Liver (tissue), 8 donors: ENCODE measurements at regions not wholly inside any gene's neighbourhood (a gene's known extent, or its start where the extent isn't known, plus 50 kb on each side); places are given as distances from the start of the nearest gene placed in this dataset.

Experiments used
- DNase-seq: peaks from one replicate; pipeline ENCODE4 v3.0.0-alpha.2; 2017; ENCODE audit warnings: low spot score
- H3K27ac ChIP-seq, 2 donors: one replicate each; pipeline ENCODE4 v1.7.0; 2013; ENCODE audit warnings: inconsistent platforms in 2 of 2, low read length in 2 of 2, control low read depth in 1 of 2, low read depth in 1 of 2, mild to moderate bottlenecking in 1 of 2
- H3K27me3 ChIP-seq, 4 donors: one replicate each; pipeline versions ENCODE4 v1.6.1 to v1.7.0; 2013; ENCODE audit warnings: low read length in 3 of 4, inconsistent platforms in 1 of 4, mild to moderate bottlenecking in 1 of 4, moderate library complexity in 1 of 4; ENCODE audit not compliant: control insufficient read depth in 4 of 4, insufficient read depth in 4 of 4
- H3K36me3 ChIP-seq, 4 donors: one replicate each; pipeline versions ENCODE4 v1.6.1 to v1.7.0; 2013; ENCODE audit warnings: low read length in 3 of 4, mild to moderate bottlenecking in 3 of 4, low read depth in 1 of 4, moderate library complexity in 1 of 4; ENCODE audit not compliant: control insufficient read depth in 4 of 4, insufficient read depth in 3 of 4
- H3K4me1 ChIP-seq, 4 donors: one replicate each; pipeline versions ENCODE4 v1.6.1 to v1.7.0; 2013; ENCODE audit warnings: low read length in 3 of 4, mild to moderate bottlenecking in 3 of 4, moderate library complexity in 1 of 4; ENCODE audit not compliant: control insufficient read depth in 4 of 4, insufficient read depth in 4 of 4
- H3K4me3 ChIP-seq, 3 donors: one replicate each; pipeline versions ENCODE4 v1.6.1 to v1.7.0; 2013; ENCODE audit warnings: low read length in 3 of 3, control low read depth in 1 of 3, low read depth in 1 of 3, mild to moderate bottlenecking in 1 of 3
- H3K9ac ChIP-seq, 2 donors: one replicate each; pipeline ENCODE4 v1.7.0; 2013; ENCODE audit warnings: low read length in 2 of 2, mild to moderate bottlenecking in 2 of 2, moderate library complexity in 2 of 2, control low read depth in 1 of 2, low read depth in 1 of 2
- H3K9me3 ChIP-seq, 4 donors: one replicate each; pipeline versions ENCODE4 v1.6.1 to v1.7.0; 2013; ENCODE audit warnings: low read length in 3 of 4; ENCODE audit not compliant: control insufficient read depth in 4 of 4
- EGR1 ChIP-seq, 2 donors: IDR thresholded peaks; 2 replicates each; pipeline ENCODE4 v1.6.1; 2016 to 2018; ENCODE audit warnings: antibody characterized with exemption in 2 of 2, low read depth in 2 of 2
- FOXA1 ChIP-seq: IDR thresholded peaks from 2 replicates; pipeline ENCODE4 v1.6.1; 2016; ENCODE audit warnings: antibody characterized with exemption
- FOXA2 ChIP-seq: IDR thresholded peaks from 2 replicates; pipeline ENCODE4 v1.6.1; 2016; ENCODE audit warnings: antibody characterized with exemption
- GABPA ChIP-seq, 2 donors: IDR thresholded peaks in 1 of 2; conservative IDR thresholded peaks in 1 of 2; 2 replicates each; pipeline ENCODE4 v1.6.1; 2016; ENCODE audit warnings: antibody characterized with exemption in 2 of 2, mild to moderate bottlenecking in 1 of 2, moderate library complexity in 1 of 2
- HNF4A ChIP-seq, 2 donors: conservative IDR thresholded peaks; 2 replicates each; pipeline ENCODE4 v1.6.1; 2016; ENCODE audit warnings: antibody characterized with exemption in 2 of 2, mild to moderate bottlenecking in 2 of 2
- HNF4G ChIP-seq: IDR thresholded peaks from 2 replicates; pipeline ENCODE4 v1.6.1; 2016; ENCODE audit warnings: antibody characterized with exemption
- JUND ChIP-seq, 2 donors: IDR thresholded peaks; 2 replicates each; pipeline ENCODE4 v1.6.1; 2016; ENCODE audit warnings: antibody characterized with exemption in 2 of 2
- NR2F2 ChIP-seq: IDR thresholded peaks from 2 replicates; pipeline ENCODE4 v1.6.1; 2016; ENCODE audit warnings: antibody characterized with exemption
- RAD21 ChIP-seq, 2 donors: IDR thresholded peaks; 2 replicates each; pipeline ENCODE4 v1.6.1; 2016; ENCODE audit warnings: antibody characterized with exemption in 2 of 2, mild to moderate bottlenecking in 2 of 2
- RXRA ChIP-seq, 2 donors: IDR thresholded peaks; 2 replicates each; pipeline ENCODE4 v1.6.1; 2017 to 2018; ENCODE audit warnings: antibody characterized with exemption in 2 of 2, mild to moderate bottlenecking in 1 of 2
- SP1 ChIP-seq: IDR thresholded peaks from 2 replicates; pipeline ENCODE4 v1.6.1; 2018; ENCODE audit warnings: antibody characterized with exemption, mild to moderate bottlenecking
- YY1 ChIP-seq: IDR thresholded peaks from 2 replicates; pipeline ENCODE4 v1.6.1; 2016; ENCODE audit warnings: antibody characterized with exemption, mild to moderate bottlenecking
- WGBS: extraction: QIAGEN DNeasy Blood & Tissue Kit; methylation state at CpG from one replicate; pipeline ENCODE4 v1.1.7; 2013; 5-methylcytosine and 5-hydroxymethylcytosine counted together
- TF ChIP-seq, protein P1 (sequence below): IDR thresholded peaks from 2 replicates; pipeline ENCODE4 v1.6.1; 2016; ENCODE audit warnings: antibody characterized with exemption, mild to moderate bottlenecking
- TF ChIP-seq, protein P2 (sequence below): IDR thresholded peaks from 2 replicates; pipeline ENCODE4 v1.6.1; 2016; ENCODE audit warnings: antibody characterized with exemption
- TF ChIP-seq, protein P3 (sequence below): IDR thresholded peaks from 2 replicates; pipeline ENCODE4 v1.6.1; 2016; ENCODE audit warnings: antibody characterized with exemption
- TF ChIP-seq, protein P4 (sequence below): IDR thresholded peaks from 2 replicates; pipeline ENCODE4 v1.6.1; 2016; ENCODE audit warnings: antibody characterized with exemption
- TF ChIP-seq, protein P5 (sequence below): fragments of 150-350 bp; IDR thresholded peaks from 2 replicates; pipeline ENCODE4 v1.5.1; 2017; ENCODE audit warnings: improper control_type of control experiment, low read depth, low read length; ENCODE audit not compliant: missing input control
- donor health status: healthy.
- donor health status: healthy.
- donor health status: healthy.
- donor health status: healthy.
- donor health status: healthy.

DNA sequence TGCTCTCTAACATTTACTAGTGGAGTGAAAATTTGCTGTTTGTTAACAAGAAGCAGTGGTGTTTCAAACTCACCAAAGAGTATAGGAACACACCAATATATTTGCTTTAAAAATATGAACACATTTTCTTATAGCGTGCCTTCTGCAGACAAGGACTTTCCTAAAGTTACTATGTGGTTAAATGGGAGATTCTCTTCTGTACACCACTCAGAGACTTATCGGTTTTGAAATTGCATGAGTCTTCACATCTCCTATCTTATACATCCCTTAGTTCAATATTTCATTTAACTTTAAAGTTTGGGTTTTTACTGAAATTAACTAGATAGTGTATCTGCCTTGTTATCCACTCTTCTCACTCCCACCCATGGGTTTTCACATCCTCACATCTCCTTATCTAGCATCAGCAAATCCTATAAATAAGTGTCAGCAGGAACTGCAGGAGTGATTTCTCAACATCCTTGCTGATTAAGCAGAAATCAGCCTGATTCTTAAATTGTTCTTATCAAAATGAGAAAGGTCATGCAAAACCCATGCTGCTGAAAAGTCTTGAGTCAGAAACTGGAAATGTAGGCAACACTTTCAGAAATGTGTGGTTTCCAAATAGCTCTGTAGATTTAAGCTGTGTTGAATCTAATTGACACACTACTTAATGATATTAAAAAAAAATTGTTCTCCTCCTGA is 1075.6 kb upstream of the GJE1 start:
- H3K4me1 ChIP-seq, result no peaks in the 10 kb centered on the region
- H3K4me3 ChIP-seq, result no peak overlapping the region
- H3K27me3 ChIP-seq, result no peaks in the 10 kb centered on the region
- DNase-seq, result no peak
- H3K9ac ChIP-seq, result no peak overlapping the region
- no peaks in the 10 kb centered on the region for H3K36me3 ChIP-seq
- WGBS, result 76% methylated on average over 2 of the region's 2 CpGs
- TF ChIP-seq HNF4A (conservative IDR thresholded peaks at IDR 0.05) (no peak), RXRA (IDR thresholded peaks at IDR 0.05) (no peak), JUND (IDR thresholded peaks at IDR 0.05) (no peak), YY1 (no peak), EGR1 (IDR thresholded peaks at IDR 0.05; ENCODE audit: low read depth in 2 of 2) (no peak), SP1 (no peak), NR2F2 (no peak), FOXA1 (no peak), FOXA2 (no peak), RAD21 (IDR thresholded peaks at IDR 0.05) (no peak), HNF4G (no peak), GABPA (IDR thresholded peaks at IDR 0.05 in 1 of 2, conservative IDR thresholded peaks at IDR 0.05 in 1 of 2) (no peak)
- TF ChIP-seq, protein P1, sequence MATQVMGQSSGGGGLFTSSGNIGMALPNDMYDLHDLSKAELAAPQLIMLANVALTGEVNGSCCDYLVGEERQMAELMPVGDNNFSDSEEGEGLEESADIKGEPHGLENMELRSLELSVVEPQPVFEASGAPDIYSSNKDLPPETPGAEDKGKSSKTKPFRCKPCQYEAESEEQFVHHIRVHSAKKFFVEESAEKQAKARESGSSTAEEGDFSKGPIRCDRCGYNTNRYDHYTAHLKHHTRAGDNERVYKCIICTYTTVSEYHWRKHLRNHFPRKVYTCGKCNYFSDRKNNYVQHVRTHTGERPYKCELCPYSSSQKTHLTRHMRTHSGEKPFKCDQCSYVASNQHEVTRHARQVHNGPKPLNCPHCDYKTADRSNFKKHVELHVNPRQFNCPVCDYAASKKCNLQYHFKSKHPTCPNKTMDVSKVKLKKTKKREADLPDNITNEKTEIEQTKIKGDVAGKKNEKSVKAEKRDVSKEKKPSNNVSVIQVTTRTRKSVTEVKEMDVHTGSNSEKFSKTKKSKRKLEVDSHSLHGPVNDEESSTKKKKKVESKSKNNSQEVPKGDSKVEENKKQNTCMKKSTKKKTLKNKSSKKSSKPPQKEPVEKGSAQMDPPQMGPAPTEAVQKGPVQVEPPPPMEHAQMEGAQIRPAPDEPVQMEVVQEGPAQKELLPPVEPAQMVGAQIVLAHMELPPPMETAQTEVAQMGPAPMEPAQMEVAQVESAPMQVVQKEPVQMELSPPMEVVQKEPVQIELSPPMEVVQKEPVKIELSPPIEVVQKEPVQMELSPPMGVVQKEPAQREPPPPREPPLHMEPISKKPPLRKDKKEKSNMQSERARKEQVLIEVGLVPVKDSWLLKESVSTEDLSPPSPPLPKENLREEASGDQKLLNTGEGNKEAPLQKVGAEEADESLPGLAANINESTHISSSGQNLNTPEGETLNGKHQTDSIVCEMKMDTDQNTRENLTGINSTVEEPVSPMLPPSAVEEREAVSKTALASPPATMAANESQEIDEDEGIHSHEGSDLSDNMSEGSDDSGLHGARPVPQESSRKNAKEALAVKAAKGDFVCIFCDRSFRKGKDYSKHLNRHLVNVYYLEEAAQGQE, result no peak
- TF ChIP-seq, protein P2, sequence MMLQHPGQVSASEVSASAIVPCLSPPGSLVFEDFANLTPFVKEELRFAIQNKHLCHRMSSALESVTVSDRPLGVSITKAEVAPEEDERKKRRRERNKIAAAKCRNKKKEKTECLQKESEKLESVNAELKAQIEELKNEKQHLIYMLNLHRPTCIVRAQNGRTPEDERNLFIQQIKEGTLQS, result no peak
- TF ChIP-seq, protein P3, sequence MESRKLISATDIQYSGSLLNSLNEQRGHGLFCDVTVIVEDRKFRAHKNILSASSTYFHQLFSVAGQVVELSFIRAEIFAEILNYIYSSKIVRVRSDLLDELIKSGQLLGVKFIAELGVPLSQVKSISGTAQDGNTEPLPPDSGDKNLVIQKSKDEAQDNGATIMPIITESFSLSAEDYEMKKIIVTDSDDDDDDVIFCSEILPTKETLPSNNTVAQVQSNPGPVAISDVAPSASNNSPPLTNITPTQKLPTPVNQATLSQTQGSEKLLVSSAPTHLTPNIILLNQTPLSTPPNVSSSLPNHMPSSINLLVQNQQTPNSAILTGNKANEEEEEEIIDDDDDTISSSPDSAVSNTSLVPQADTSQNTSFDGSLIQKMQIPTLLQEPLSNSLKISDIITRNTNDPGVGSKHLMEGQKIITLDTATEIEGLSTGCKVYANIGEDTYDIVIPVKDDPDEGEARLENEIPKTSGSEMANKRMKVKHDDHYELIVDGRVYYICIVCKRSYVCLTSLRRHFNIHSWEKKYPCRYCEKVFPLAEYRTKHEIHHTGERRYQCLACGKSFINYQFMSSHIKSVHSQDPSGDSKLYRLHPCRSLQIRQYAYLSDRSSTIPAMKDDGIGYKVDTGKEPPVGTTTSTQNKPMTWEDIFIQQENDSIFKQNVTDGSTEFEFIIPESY, result no peak
- TF ChIP-seq, protein P4, sequence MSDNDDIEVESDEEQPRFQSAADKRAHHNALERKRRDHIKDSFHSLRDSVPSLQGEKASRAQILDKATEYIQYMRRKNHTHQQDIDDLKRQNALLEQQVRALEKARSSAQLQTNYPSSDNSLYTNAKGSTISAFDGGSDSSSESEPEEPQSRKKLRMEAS, result no peak
- TF ChIP-seq, protein P5, sequence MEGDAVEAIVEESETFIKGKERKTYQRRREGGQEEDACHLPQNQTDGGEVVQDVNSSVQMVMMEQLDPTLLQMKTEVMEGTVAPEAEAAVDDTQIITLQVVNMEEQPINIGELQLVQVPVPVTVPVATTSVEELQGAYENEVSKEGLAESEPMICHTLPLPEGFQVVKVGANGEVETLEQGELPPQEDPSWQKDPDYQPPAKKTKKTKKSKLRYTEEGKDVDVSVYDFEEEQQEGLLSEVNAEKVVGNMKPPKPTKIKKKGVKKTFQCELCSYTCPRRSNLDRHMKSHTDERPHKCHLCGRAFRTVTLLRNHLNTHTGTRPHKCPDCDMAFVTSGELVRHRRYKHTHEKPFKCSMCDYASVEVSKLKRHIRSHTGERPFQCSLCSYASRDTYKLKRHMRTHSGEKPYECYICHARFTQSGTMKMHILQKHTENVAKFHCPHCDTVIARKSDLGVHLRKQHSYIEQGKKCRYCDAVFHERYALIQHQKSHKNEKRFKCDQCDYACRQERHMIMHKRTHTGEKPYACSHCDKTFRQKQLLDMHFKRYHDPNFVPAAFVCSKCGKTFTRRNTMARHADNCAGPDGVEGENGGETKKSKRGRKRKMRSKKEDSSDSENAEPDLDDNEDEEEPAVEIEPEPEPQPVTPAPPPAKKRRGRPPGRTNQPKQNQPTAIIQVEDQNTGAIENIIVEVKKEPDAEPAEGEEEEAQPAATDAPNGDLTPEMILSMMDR, result no peak
- H3K27ac ChIP-seq, result no peak overlapping the region
- no peaks in the 10 kb centered on the region for H3K9me3 ChIP-seq
